SU-DHL-6 (cell line): ENCODE measurements at regions not wholly inside any gene's neighbourhood (a gene's known extent, or its start where the extent isn't known, plus 50 kb on each side); places are given as distances from the start of the nearest gene placed in this dataset.

Experiments
- H2AFZ ChIP-seq: fragments of 200-600 bp; sonication (generic); 2 replicates; pipeline ENCODE4 v1.6.1; 2014; ENCODE audit warnings: low read depth, mild to moderate bottlenecking, moderate library complexity, mixed read lengths, antibody characterized with exemption, low read length; ENCODE audit not compliant: severe bottlenecking
- H3F3A ChIP-seq: fragments of 200-600 bp; shearing (Covaris generic); 2 replicates; pipeline ENCODE4 v1.6.0; 2016; ENCODE audit warnings: antibody characterized with exemption, mild to moderate bottlenecking; ENCODE audit not compliant: insufficient read depth
- H3K27ac ChIP-seq: fragments of 200-600 bp; sonication (generic); 2 replicates; pipeline ENCODE4 v1.5.1; 2016; ENCODE audit warnings: low read depth, mild to moderate bottlenecking, low read length, moderate library complexity, mixed read lengths
- H3K27me3 ChIP-seq: fragments of 200-600 bp; sonication (generic), shearing (Covaris generic); 2 replicates; pipeline ENCODE4 v1.6.0; 2014; ENCODE audit warnings: mild to moderate bottlenecking, low read length
- H3K36me3 ChIP-seq: fragments of 200-600 bp; sonication (generic); 2 replicates; pipeline ENCODE4 v1.6.1; 2014; ENCODE audit warnings: mild to moderate bottlenecking, low read length, mixed read lengths
- H3K4me2 ChIP-seq: fragments of 300-600, 200-600 bp; shearing (Covaris generic), sonication (generic); 2 replicates; pipeline ENCODE4 v1.6.0; 2014; ENCODE audit warnings: low read length, low read depth, mild to moderate bottlenecking; ENCODE audit not compliant: poor library complexity, severe bottlenecking
- H3K4me3 ChIP-seq: fragments of 200-600 bp; sonication (generic); 2 replicates; pipeline ENCODE4 v1.5.1; 2014; ENCODE audit warnings: antibody characterized with exemption, low read length, mild to moderate bottlenecking, mixed read lengths; ENCODE audit not compliant: insufficient read depth, poor library complexity, severe bottlenecking
- H3K79me2 ChIP-seq: fragments of 200-600 bp; sonication (generic); 2 replicates; pipeline ENCODE4 v1.6.1; 2014; ENCODE audit warnings: mild to moderate bottlenecking, low read length, moderate library complexity; ENCODE audit not compliant: insufficient read depth
- H3K9ac ChIP-seq: fragments of 200-600 bp; sonication (generic); 2 replicates; pipeline ENCODE4 v1.7.0; 2014; ENCODE audit warnings: mild to moderate bottlenecking, low read length
- H3K9me2 ChIP-seq: fragments of 200-600 bp; sonication (generic); replicated peaks from 2 replicates; pipeline ENCODE4 v1.6.1; 2014; ENCODE audit warnings: low read length; ENCODE audit not compliant: insufficient read depth
- H3K9me3 ChIP-seq: fragments of 200-600 bp; sonication (generic); 2 replicates; pipeline ENCODE4 v1.6.1; 2014; ENCODE audit warnings: low read length, mixed read lengths; ENCODE audit not compliant: insufficient read depth
- H4K20me1 ChIP-seq: fragments of 200-600 bp; sonication (generic); 2 replicates; pipeline ENCODE4 v1.6.1; 2014; ENCODE audit warnings: low read depth, mild to moderate bottlenecking, antibody characterized with exemption, low read length, moderate library complexity, mixed read lengths
- EZH2phosphoT487 ChIP-seq: fragments of 200-600 bp; sonication (generic), shearing (Covaris generic); conservative IDR thresholded peaks from 2 replicates; pipeline ENCODE4 v1.6.1; 2018; ENCODE audit warnings: mild to moderate bottlenecking, antibody characterized with exemption, low read length, moderate library complexity, mixed read lengths
- TF ChIP-seq, protein P1 (sequence below): fragments of 200-600 bp; sonication (generic); IDR thresholded peaks from one replicate; pipeline ENCODE4 v1.5.1; 2017; ENCODE audit warnings: antibody characterized with exemption, mild to moderate bottlenecking, low read length, moderate library complexity; ENCODE audit not compliant: insufficient read depth, poor library complexity, severe bottlenecking

DNA sequence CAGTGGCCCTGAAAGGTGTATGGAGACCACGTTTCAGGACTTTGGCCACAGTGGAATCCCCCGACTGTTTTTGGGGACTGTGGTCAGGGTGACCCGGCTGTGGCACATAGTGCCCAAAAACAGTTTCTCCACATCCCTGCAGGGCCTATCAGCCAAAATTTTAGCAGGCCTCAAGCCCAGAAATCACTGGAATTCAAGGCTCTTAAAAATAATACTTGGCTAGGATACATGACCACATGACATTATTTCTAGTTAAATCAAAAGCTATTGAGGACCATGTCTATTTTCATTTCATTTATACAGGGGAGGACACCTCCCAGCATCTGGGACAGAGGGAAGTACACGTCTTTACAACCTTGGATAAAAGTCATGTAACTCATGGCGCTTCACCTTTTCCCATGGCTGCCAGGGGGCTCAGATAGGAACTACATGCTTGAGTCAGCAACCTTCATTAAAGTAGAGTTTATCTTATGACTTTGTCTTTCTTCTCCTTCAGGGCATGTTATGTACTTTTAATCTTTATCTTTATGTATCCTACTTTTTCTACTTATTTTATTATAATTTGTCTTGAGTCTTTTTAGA, 70.8 kb upstream of the CD93 start:
- Histone ChIP-seq H3K9me2 (no peaks in the 10 kb centered on the region), H3K27me3 (no peaks in the 10 kb centered on the region), H3K9me3 (no peaks in the 10 kb centered on the region), H3K27ac (no peak overlapping the region), H2AFZ (no peak overlapping the region), H3K79me2 (no peaks in the 10 kb centered on the region), H4K20me1 (no peaks in the 10 kb centered on the region), H3K4me3 (no peak overlapping the region), H3K9ac (no peak overlapping the region), H3K4me2 (no peak overlapping the region), H3F3A (no peaks in the 10 kb centered on the region), H3K36me3 (no peaks in the 10 kb centered on the region)
- TF ChIP-seq EZH2phosphoT487, result no peak
- TF ChIP-seq, protein P1, sequence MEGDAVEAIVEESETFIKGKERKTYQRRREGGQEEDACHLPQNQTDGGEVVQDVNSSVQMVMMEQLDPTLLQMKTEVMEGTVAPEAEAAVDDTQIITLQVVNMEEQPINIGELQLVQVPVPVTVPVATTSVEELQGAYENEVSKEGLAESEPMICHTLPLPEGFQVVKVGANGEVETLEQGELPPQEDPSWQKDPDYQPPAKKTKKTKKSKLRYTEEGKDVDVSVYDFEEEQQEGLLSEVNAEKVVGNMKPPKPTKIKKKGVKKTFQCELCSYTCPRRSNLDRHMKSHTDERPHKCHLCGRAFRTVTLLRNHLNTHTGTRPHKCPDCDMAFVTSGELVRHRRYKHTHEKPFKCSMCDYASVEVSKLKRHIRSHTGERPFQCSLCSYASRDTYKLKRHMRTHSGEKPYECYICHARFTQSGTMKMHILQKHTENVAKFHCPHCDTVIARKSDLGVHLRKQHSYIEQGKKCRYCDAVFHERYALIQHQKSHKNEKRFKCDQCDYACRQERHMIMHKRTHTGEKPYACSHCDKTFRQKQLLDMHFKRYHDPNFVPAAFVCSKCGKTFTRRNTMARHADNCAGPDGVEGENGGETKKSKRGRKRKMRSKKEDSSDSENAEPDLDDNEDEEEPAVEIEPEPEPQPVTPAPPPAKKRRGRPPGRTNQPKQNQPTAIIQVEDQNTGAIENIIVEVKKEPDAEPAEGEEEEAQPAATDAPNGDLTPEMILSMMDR, result no peak

DNA sequence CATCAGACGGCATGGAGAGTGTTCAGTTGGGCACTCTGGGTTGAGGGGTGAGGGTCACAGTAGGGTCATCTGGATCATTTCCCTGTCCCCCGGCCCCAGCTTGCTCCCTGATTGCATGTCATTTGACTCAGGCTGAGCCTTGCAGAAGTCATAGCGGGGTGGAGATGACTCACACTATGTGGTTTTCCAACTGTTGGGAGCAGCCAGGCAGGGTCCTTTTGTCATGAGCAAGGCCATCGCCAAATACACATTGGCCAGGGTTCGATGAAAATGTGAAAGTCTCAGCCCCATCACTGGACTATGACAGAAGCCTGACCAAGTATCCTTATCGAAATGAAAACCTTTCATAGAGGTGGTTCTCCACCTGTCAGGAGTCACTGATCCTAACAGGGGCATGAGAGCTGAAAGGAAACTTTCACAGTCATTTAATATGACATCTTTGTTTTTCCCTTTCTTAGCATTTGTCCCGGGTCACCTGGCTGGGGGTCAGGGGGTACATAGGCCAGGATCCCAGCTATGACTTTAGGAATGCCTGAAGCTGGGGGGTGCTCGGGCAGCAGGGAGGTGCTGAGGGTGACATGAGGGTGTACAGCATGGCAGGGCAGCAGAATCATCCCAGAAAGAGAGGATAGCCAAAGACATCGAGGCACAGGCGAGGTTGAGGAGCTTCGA, 70.2 kb upstream of the CD93 start:
- no peaks in the 10 kb centered on the region for H3K36me3 ChIP-seq
- H3K79me2 ChIP-seq, result no peaks in the 10 kb centered on the region
- no peaks in the 10 kb centered on the region for H3K9me2 ChIP-seq
- H4K20me1 ChIP-seq, result no peaks in the 10 kb centered on the region
- H3K4me2 ChIP-seq, result no peak overlapping the region
- TF ChIP-seq EZH2phosphoT487, result no peak
- no peak overlapping the region for H3K9ac ChIP-seq
- no peaks in the 10 kb centered on the region for H3K9me3 ChIP-seq
- no peak overlapping the region for H3K4me3 ChIP-seq
- H2AFZ ChIP-seq, result no peak overlapping the region
- H3F3A ChIP-seq, result no peaks in the 10 kb centered on the region
- H3K27me3 ChIP-seq, result no peaks in the 10 kb centered on the region
- no peak overlapping the region for H3K27ac ChIP-seq

DNA sequence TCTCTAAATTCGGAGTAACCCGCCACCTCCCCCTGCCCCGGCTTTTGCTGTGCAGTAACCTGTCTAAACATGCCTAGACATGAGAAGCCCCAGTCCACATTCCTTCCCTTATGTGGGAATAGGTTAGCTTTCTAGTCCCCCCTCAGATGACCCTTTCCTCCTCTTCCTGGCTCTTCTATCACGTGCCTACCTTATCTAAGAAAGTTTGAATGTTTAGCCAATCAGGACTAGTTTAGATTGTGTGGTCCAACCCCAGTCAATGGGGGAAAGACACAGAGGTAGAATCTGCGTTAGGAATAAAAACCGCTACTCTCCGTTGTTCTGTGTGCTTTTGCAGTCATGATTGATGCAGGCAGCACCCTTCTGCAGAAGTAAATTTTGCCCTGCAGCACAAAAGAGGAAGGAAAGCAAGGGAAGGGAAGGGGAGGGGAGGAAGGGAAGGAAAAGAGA, 69.0 kb upstream of the CD93 start:
- Histone ChIP-seq H3K9me3 (no peaks in the 10 kb centered on the region), H3K4me3 (no peak overlapping the region), H3K9ac (no peak overlapping the region), H3K27me3 (no peaks in the 10 kb centered on the region), H2AFZ (no peak overlapping the region), H3K4me2 (no peak overlapping the region), H4K20me1 (no peaks in the 10 kb centered on the region), H3K36me3 (no peaks in the 10 kb centered on the region), H3K9me2 (no peaks in the 10 kb centered on the region), H3F3A (no peaks in the 10 kb centered on the region), H3K79me2 (no peaks in the 10 kb centered on the region), H3K27ac (no peak overlapping the region)
- TF ChIP-seq EZH2phosphoT487, result no peak
- TF ChIP-seq, protein P1, result no peak

DNA sequence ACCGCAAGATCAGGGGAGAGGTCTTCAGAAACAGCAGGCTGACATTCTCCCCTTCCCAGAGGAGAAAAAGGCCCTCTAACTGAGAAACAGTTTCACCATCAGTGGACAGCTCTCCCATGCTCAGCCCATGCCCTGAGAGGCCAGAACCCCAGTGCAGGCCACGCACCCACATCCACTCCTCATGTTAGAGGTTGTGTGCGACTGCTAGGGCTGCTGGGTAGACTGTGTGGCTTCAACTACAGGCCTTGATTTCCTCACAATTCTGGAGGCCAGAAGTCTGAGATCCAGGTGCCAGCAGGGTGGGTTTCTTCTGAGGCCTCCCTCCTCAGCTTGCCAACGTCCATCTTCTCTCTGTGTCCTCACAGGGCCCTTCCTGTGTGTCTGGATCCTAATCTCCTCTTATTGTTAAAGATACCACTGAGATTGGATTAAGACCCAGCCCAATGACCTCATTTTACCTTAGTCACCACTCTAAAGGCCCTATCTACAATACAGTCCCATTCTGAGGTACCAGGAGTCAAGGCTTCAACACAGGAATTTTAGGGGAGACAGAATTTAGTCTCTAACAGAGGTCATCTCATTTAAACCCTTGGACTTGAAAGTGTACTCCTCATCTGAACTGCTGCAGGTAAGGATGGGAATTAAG, 67.7 kb upstream of the CD93 start:
- Histone ChIP-seq H3K4me3 (no peak overlapping the region), H2AFZ (no peak overlapping the region), H3K27ac (no peak overlapping the region), H3K9me3 (no peaks in the 10 kb centered on the region), H3F3A (no peaks in the 10 kb centered on the region), H3K9me2 (no peaks in the 10 kb centered on the region), H3K27me3 (no peaks in the 10 kb centered on the region), H3K9ac (no peak overlapping the region), H4K20me1 (no peaks in the 10 kb centered on the region), H3K36me3 (no peaks in the 10 kb centered on the region), H3K79me2 (no peaks in the 10 kb centered on the region), H3K4me2 (no peak overlapping the region)
- TF ChIP-seq, protein P1, result no peak
